C4-2B (cell line): ENCODE measurements at regions not wholly inside any gene's neighbourhood (a gene's known extent, or its start where the extent isn't known, plus 50 kb on each side); places are given as distances from the start of the nearest gene placed in this dataset.

Experiments used
- CTCF ChIP-seq: fragments of 450-650 bp; conservative IDR thresholded peaks from 2 replicates; pipeline ENCODE4 v1.5.1; 2017; ENCODE audit warnings: mild to moderate bottlenecking
- ZFX ChIP-seq: fragments of 450-650 bp; IDR thresholded peaks from 2 replicates; pipeline ENCODE4 v1.6.1; 2017

- TF ChIP-seq CTCF (no peak), ZFX (no peak)
Measured at GRCh38 chr1:56387071-56387740, 192.2 kb downstream of the PLPP3 start.
